ENCODE measurements at regions not wholly inside any gene's neighbourhood (a gene's known extent, or its start where the extent isn't known, plus 50 kb on each side); places are given as distances from the start of the nearest gene placed in this dataset.

- Histone ChIP-seq H3K9me3 (ENCODE audit: control insufficient read depth, low read length) (no peaks in the 10 kb centered on the region), H3K4me3 (ENCODE audit: extremely low read depth, insufficient read depth, low read length, poor library complexity, severe bottlenecking) (no peak overlapping the region), H3K36me3 (ENCODE audit: control insufficient read depth, insufficient read depth, low read length) (no peaks in the 10 kb centered on the region), H3K27ac (ENCODE audit: low read depth, low read length, severe bottlenecking) (no peak overlapping the region), H3K4me1 (ENCODE audit: control insufficient read depth, insufficient read depth, low read length, poor library complexity, severe bottlenecking) (no peaks in the 10 kb centered on the region)
- WGBS, 2 experiments (ENCODE audit: insufficient coverage in 2 of 2), result 89 to 93% methylated on average over 3 of the region's 5 CpGs
Observed at GRCh38 chr1:5475572-5475971, 516.7 kb downstream of the NPHP4 start.

- 90 to 94% methylated on average over 9 of the region's 12 CpGs for WGBS, 2 experiments (ENCODE audit: insufficient coverage in 2 of 2)
- H3K4me1 ChIP-seq (ENCODE audit: control insufficient read depth, insufficient read depth, low read length, poor library complexity, severe bottlenecking), result no peaks in the 10 kb centered on the region
- H3K4me3 ChIP-seq (ENCODE audit: extremely low read depth, insufficient read depth, low read length, poor library complexity, severe bottlenecking), result no peak overlapping the region
- no peak overlapping the region for H3K27ac ChIP-seq (ENCODE audit: low read depth, low read length, severe bottlenecking)
- H3K9me3 ChIP-seq (ENCODE audit: control insufficient read depth, low read length), result no peaks in the 10 kb centered on the region
- no peaks in the 10 kb centered on the region for H3K36me3 ChIP-seq (ENCODE audit: control insufficient read depth, insufficient read depth, low read length)
Observed at GRCh38 chr1:5473268-5473667, 519.0 kb downstream of the NPHP4 start.

GRCh38 chr1:5466487-5466886 is 525.7 kb downstream of the NPHP4 start:
- no peak overlapping the region for H3K27ac ChIP-seq (ENCODE audit: low read depth, low read length, severe bottlenecking)
- H3K4me1 ChIP-seq (ENCODE audit: control insufficient read depth, insufficient read depth, low read length, poor library complexity, severe bottlenecking), result no peaks in the 10 kb centered on the region
- 86 to 100% methylated on average over 1 to 2 of the region's 3 CpGs for WGBS, 2 experiments (ENCODE audit: insufficient coverage in 2 of 2)
- H3K9me3 ChIP-seq (ENCODE audit: control insufficient read depth, low read length), result no peaks in the 10 kb centered on the region
- no peaks in the 10 kb centered on the region for H3K36me3 ChIP-seq (ENCODE audit: control insufficient read depth, insufficient read depth, low read length)
- no peak overlapping the region for H3K4me3 ChIP-seq (ENCODE audit: extremely low read depth, insufficient read depth, low read length, poor library complexity, severe bottlenecking)

GRCh38 chr1:5465281-5465711 is 526.9 kb downstream of the NPHP4 start:
- H3K36me3 ChIP-seq (ENCODE audit: control insufficient read depth, insufficient read depth, low read length), result no peaks in the 10 kb centered on the region
- H3K4me1 ChIP-seq (ENCODE audit: control insufficient read depth, insufficient read depth, low read length, poor library complexity, severe bottlenecking), result no peaks in the 10 kb centered on the region
- no peaks in the 10 kb centered on the region for H3K9me3 ChIP-seq (ENCODE audit: control insufficient read depth, low read length)
- WGBS, 2 experiments (ENCODE audit: insufficient coverage in 2 of 2), result 85 to 92% methylated on average over 7 of the region's 7 CpGs
- H3K4me3 ChIP-seq (ENCODE audit: extremely low read depth, insufficient read depth, low read length, poor library complexity, severe bottlenecking), result no peak overlapping the region
- no peak overlapping the region for H3K27ac ChIP-seq (ENCODE audit: low read depth, low read length, severe bottlenecking)

- H3K27ac ChIP-seq (ENCODE audit: low read depth, low read length, severe bottlenecking), result no peak overlapping the region
- H3K9me3 ChIP-seq (ENCODE audit: control insufficient read depth, low read length), result no peaks in the 10 kb centered on the region
- H3K4me3 ChIP-seq (ENCODE audit: extremely low read depth, insufficient read depth, low read length, poor library complexity, severe bottlenecking), result no peak overlapping the region
- no peaks in the 10 kb centered on the region for H3K36me3 ChIP-seq (ENCODE audit: control insufficient read depth, insufficient read depth, low read length)
- no peaks in the 10 kb centered on the region for H3K4me1 ChIP-seq (ENCODE audit: control insufficient read depth, insufficient read depth, low read length, poor library complexity, severe bottlenecking)
- 83 to 94% methylated on average over 5 to 11 of the region's 11 CpGs for WGBS, 2 experiments (ENCODE audit: insufficient coverage in 2 of 2)
Observed at GRCh38 chr1:5464366-5464765, 527.9 kb downstream of the NPHP4 start.

GRCh38 chr1:5460974-5461373 is 531.3 kb downstream of the NPHP4 start:
- no peaks in the 10 kb centered on the region for H3K9me3 ChIP-seq (ENCODE audit: control insufficient read depth, low read length)
- H3K36me3 ChIP-seq (ENCODE audit: control insufficient read depth, insufficient read depth, low read length), result no peaks in the 10 kb centered on the region
- H3K27ac ChIP-seq (ENCODE audit: low read depth, low read length, severe bottlenecking), result no peak overlapping the region
- no peaks in the 10 kb centered on the region for H3K4me1 ChIP-seq (ENCODE audit: control insufficient read depth, insufficient read depth, low read length, poor library complexity, severe bottlenecking)
- no peak overlapping the region for H3K4me3 ChIP-seq (ENCODE audit: extremely low read depth, insufficient read depth, low read length, poor library complexity, severe bottlenecking)
- WGBS, 2 experiments (ENCODE audit: insufficient coverage in 2 of 2), result 80 to 83% methylated on average over 5 of the region's 5 CpGs

- no peaks in the 10 kb centered on the region for H3K36me3 ChIP-seq (ENCODE audit: control insufficient read depth, insufficient read depth, low read length)
- no peaks in the 10 kb centered on the region for H3K9me3 ChIP-seq (ENCODE audit: control insufficient read depth, low read length)
- WGBS, 2 experiments (ENCODE audit: insufficient coverage in 2 of 2), result 74 to 81% methylated on average over 7 to 10 of the region's 11 CpGs
- H3K4me3 ChIP-seq (ENCODE audit: extremely low read depth, insufficient read depth, low read length, poor library complexity, severe bottlenecking), result no peak overlapping the region
- no peak overlapping the region for H3K27ac ChIP-seq (ENCODE audit: low read depth, low read length, severe bottlenecking)
- no peaks in the 10 kb centered on the region for H3K4me1 ChIP-seq (ENCODE audit: control insufficient read depth, insufficient read depth, low read length, poor library complexity, severe bottlenecking)
Observed at GRCh38 chr1:5459839-5460610, 532.2 kb downstream of the NPHP4 start.

- Histone ChIP-seq H3K4me1 (ENCODE audit: control insufficient read depth, insufficient read depth, low read length, poor library complexity, severe bottlenecking) (no peaks in the 10 kb centered on the region), H3K36me3 (ENCODE audit: control insufficient read depth, insufficient read depth, low read length) (no peaks in the 10 kb centered on the region), H3K4me3 (ENCODE audit: extremely low read depth, insufficient read depth, low read length, poor library complexity, severe bottlenecking) (no peak overlapping the region), H3K27ac (ENCODE audit: low read depth, low read length, severe bottlenecking) (no peak overlapping the region), H3K9me3 (ENCODE audit: control insufficient read depth, low read length) (no peaks in the 10 kb centered on the region)
- 92 to 93% methylated on average over 2 of the region's 5 CpGs for WGBS, 2 experiments (ENCODE audit: insufficient coverage in 2 of 2)
Observed at GRCh38 chr1:5458248-5458647, 534.0 kb downstream of the NPHP4 start.

- Histone ChIP-seq H3K27ac (ENCODE audit: low read depth, low read length, severe bottlenecking) (no peak overlapping the region), H3K4me3 (ENCODE audit: extremely low read depth, insufficient read depth, low read length, poor library complexity, severe bottlenecking) (no peak overlapping the region), H3K36me3 (ENCODE audit: control insufficient read depth, insufficient read depth, low read length) (no peaks in the 10 kb centered on the region), H3K9me3 (ENCODE audit: control insufficient read depth, low read length) (no peaks in the 10 kb centered on the region), H3K4me1 (ENCODE audit: control insufficient read depth, insufficient read depth, low read length, poor library complexity, severe bottlenecking) (no peaks in the 10 kb centered on the region)
- WGBS, 2 experiments (ENCODE audit: insufficient coverage in 2 of 2), result 59 to 74% methylated on average over 7 to 11 of the region's 16 CpGs
Observed at GRCh38 chr1:5456090-5456811, 536.0 kb downstream of the NPHP4 start.

GRCh38 chr1:5455651-5456050 is 536.6 kb downstream of the NPHP4 start:
- H3K4me3 ChIP-seq (ENCODE audit: extremely low read depth, insufficient read depth, low read length, poor library complexity, severe bottlenecking), result no peak overlapping the region
- no peaks in the 10 kb centered on the region for H3K9me3 ChIP-seq (ENCODE audit: control insufficient read depth, low read length)
- no peak overlapping the region for H3K27ac ChIP-seq (ENCODE audit: low read depth, low read length, severe bottlenecking)
- no peaks in the 10 kb centered on the region for H3K4me1 ChIP-seq (ENCODE audit: control insufficient read depth, insufficient read depth, low read length, poor library complexity, severe bottlenecking)
- H3K36me3 ChIP-seq (ENCODE audit: control insufficient read depth, insufficient read depth, low read length), result no peaks in the 10 kb centered on the region
- 10 to 28% methylated on average over 4 to 6 of the region's 8 CpGs for WGBS, 2 experiments (ENCODE audit: insufficient coverage in 2 of 2)

- WGBS, 2 experiments (ENCODE audit: insufficient coverage in 2 of 2), result 46 to 57% methylated on average over 3 to 4 of the region's 9 CpGs
- H3K36me3 ChIP-seq (ENCODE audit: control insufficient read depth, insufficient read depth, low read length), result no peaks in the 10 kb centered on the region
- H3K9me3 ChIP-seq (ENCODE audit: control insufficient read depth, low read length), result no peaks in the 10 kb centered on the region
- no peaks in the 10 kb centered on the region for H3K4me1 ChIP-seq (ENCODE audit: control insufficient read depth, insufficient read depth, low read length, poor library complexity, severe bottlenecking)
- no peak overlapping the region for H3K27ac ChIP-seq (ENCODE audit: low read depth, low read length, severe bottlenecking)
- no peak overlapping the region for H3K4me3 ChIP-seq (ENCODE audit: extremely low read depth, insufficient read depth, low read length, poor library complexity, severe bottlenecking)
Observed at GRCh38 chr1:5455056-5455455, 537.2 kb downstream of the NPHP4 start.

All from mesodermal cell (in vitro differentiated cells).